ENCODE measurements at regions not wholly inside any gene's neighbourhood (a gene's known extent, or its start where the extent isn't known, plus 50 kb on each side); places are given as distances from the start of the nearest gene placed in this dataset.
"Not testable (repeated sequence)": the region's sequence is repeated elsewhere in the genome, so short reads cannot be mapped to it uniquely, and the experiment has no call there.

- no peak for DNase-seq (ENCODE audit: low read depth)
These were observed 1382.1 kb downstream of the AACS start for GRCh38 chr12:126447346-126447745.

DNA sequence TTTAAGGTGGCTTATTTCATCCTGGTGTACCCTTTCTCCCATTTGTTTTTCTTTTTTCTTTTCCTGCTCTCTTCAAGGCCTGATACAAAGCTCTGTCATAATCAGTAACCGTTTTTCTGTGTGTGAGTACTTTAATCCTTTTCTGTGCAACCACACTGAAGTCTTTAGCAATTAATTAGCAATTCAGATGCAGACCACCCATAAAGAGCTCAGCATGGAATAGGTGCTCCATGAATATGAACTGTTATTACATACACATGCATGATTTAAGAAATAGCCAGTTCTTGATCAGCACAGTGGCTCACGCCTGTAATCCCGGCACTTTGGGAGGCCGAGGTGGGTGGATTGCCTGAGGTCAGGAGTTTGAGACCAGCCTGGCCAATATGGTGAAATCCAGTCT, 1386.6 kb downstream of the AACS start:
- no peak for DNase-seq (ENCODE audit: low read depth)

DNA sequence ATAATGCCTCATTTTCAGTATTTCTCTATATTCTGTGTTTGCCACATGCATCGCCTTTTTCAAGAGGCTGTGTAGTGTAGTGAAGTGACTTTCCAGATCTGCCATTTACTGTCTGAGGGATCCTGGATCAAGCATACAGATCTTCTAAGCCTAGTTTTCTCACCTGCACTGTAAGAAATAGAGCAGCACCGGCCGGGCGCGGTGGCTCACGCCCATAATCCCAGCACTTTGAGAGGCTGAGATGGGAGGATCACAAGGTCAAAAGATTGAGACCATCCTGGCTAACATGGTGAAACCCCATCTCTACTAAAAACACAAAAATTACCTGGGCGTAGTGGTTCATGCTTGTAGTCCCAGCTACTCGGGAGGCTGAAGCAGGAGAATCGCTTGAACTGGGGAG, 1387.5 kb downstream of the AACS start:
- not testable (repeated sequence) for DNase-seq (ENCODE audit: low read depth)

GRCh38 chr12:126454581-126454980, 1389.3 kb downstream of the AACS start:
- no peak for DNase-seq (ENCODE audit: low read depth)

- DNase-seq (ENCODE audit: low read depth), result no peak
These were observed 1392.5 kb downstream of the AACS start for GRCh38 chr12:126457776-126458175.

GRCh38 chr12:126464153-126464552, 1398.9 kb downstream of the AACS start:
- no peak for DNase-seq (ENCODE audit: low read depth)

DNA sequence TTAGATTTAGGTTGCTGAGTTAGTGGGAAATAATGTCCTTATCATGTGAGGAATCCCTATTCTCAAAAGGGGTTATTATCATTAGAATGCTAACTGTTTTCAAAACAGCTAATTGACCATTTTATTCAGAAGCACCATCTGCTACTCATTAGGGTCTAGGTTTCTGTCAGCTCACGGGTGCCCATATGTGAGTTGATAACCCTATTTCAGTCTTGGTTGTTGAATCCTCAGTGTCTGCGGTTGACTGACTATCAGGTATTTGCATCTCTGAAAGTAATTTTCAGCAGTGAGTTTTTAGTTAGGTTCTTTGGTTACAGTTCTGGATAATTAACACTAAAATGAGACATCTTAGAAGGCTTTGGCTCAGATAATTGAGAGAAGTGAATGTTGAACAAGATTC, 1404.0 kb downstream of the AACS start:
- no peak for DNase-seq (ENCODE audit: low read depth)

GRCh38 chr12:126474703-126475102, 1409.5 kb downstream of the AACS start:
- no peak for DNase-seq (ENCODE audit: low read depth)

DNA sequence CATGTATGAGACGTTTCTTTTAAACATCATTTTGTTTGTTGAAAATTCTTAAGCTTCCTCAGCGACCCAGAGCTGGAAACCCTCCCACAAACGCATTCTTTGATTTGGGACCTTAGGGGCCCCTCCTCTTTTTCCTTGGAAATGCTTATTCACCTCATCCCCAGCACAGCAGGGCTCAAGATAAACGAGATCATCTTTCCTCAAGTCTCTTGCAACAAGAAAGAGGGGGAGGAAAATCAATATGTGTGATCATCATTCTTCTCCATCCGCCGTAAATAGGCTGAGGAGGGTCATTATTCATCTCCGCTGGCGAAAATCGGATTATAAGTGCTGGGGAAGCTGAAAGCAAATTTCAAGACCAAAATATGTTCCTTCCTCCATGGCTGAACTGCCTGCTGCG, 1415.2 kb downstream of the AACS start:
- DNase-seq (ENCODE audit: low read depth), result no peak

- DNase-seq (ENCODE audit: low read depth), result no peak
These were observed 1416.5 kb downstream of the AACS start for GRCh38 chr12:126481688-126482087.

DNA sequence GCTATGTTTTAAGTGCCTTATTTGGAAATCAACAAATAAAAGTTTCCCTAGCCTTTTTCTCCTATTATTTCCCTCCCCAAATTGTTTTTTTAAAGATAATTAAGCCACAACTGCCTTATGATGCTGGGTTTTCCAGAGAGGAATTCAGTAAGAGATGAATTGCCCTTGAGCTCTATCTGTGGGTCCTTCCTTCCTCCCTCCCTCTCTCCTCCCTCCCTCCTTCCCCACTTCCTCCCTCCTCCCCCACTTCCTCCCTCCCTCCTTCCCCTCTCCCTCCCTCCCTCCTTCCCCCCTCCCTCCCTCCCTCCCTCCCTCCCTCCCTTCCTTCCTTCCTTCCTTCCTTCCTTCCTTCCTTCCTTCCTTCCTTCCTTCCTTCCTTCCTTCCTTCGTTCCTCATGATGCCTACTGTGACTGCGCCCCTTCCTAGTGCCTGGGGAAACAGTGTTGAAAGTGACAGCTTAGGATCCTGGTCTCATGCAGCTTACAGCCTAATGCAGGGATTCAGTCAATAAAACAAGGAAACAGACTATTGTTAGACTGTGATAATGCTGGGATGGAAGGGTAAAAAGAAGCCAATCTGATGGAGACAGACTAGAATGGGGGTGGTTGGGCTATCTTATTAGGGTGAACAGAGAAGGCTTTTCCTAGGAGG, 1417.1 kb downstream of the AACS start:
- DNase-seq (ENCODE audit: low read depth), result no peak

GRCh38 chr12:126483145-126484068, 1418.2 kb downstream of the AACS start:
- no peak for DNase-seq (ENCODE audit: low read depth)

- DNase-seq (ENCODE audit: low read depth), result no peak
These were observed 1422.3 kb downstream of the AACS start for GRCh38 chr12:126487431-126487980.

GRCh38 chr12:126488806-126489205, 1423.6 kb downstream of the AACS start:
- DNase-seq (ENCODE audit: low read depth), result no peak

GRCh38 chr12:126492181-126492580, 1426.9 kb downstream of the AACS start:
- no peak for DNase-seq (ENCODE audit: low read depth)

DNA sequence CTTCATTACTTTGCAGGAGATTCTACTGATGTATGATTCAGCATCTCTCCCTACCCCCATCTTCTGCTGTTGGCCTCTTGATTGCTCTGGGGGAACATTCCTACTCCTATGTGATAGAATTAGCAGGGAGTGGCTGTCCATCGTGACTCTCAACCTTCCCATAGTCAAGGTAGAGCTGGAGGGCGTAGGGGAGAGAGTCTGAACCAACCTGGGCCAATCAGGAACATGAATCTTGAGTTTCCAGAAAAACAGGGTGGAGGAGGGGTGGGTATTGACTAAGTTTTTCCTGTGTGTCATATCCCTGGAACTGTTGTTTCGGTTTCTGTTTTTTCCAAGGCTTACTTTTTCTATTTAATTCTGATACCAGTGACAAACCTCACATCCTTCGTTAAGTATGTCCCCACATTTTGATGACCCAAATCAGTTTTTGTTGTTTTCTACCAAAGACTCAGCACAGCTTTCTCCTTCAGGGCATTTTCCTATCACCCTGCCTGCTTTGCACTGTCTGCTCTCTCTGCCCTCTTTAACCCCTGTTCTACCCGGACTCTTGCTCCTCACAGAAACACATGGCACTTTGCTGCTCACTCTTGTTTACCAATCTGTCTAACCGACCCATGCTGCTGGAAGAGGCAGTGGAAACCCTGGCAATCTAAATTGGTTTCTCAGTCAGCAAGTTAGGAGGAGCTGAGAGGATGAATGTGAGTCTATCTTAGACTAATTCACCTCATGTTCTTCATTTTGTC, 1428.3 kb downstream of the AACS start:
- no peak for DNase-seq (ENCODE audit: low read depth)

DNA sequence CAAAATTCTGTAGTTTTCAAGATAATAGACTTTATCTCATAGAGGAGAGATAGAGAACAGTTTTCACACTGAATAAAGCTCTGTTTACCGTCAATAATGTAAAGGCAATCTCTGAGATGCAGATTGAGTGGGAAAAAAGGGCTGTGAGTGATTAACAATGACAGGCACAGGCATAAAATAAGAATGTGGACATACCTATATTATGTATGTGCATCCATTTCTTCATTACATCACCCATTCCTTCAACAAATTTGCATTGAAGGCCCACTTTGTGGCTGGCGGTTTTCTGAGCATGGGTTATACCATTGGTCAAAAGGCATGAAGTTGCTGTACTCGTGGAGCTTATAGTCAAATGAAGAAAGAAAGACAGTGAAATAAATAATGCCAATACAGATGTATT, 1431.0 kb downstream of the AACS start:
- DNase-seq (ENCODE audit: low read depth), result no peak

DNA sequence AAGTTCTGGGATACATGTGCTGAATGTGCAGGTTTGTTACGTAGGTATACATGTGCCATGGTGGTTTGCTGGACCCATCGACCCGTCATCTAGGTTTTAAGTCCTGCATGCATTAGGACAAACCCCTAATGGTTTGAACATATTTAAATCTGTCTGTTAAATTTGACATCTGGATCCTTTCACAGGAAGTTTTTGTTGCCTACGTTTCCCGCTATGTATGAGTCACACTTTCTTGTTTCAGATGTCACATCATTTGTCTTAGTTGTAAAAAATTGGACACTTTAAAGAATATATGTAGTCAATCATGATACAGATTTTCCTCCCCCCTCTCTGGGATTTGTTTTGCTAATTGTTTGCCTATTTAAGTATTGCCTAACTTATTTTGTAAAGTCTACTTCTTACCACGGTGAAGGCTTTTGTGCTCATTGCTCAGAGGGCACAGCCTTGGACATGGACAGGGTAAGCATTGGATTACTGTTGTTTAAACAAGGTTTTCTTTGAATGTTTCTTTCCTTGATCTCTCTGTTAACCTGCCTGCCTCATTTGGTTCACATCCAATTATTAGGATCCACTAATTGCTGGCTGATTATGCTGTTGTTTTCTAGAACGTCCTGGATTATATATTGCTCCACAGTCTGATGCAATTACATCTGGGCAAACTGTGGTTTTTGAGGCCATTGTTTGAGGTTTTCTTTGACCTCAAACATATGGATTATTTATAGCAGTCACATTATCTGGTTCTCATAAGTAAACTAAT, 1441.4 kb downstream of the AACS start:
- DNase-seq (ENCODE audit: low read depth), result no peak

DNA sequence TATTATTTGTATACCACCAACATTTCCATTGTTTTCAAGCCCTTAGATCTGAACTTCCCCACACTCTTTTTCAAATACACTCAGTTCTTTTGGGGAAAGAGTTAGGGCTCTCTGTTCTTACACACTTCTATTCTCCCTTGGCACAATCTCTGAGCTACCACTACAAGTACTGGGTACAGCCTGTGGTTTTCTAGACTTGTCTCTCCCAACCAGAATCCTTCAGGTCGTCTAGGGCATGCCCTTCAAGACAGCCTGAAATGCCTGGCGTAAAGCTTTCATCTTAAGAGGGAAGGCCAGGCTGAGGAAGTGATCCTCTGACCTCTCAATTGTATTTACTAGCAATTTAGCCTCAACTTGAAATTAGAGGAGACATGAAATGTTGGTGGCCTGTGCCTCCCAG, 1442.0 kb downstream of the AACS start:
- no peak for DNase-seq (ENCODE audit: low read depth)

GRCh38 chr12:126509572-126509971, 1444.3 kb downstream of the AACS start:
- DNase-seq (ENCODE audit: low read depth), result no peak

DNA sequence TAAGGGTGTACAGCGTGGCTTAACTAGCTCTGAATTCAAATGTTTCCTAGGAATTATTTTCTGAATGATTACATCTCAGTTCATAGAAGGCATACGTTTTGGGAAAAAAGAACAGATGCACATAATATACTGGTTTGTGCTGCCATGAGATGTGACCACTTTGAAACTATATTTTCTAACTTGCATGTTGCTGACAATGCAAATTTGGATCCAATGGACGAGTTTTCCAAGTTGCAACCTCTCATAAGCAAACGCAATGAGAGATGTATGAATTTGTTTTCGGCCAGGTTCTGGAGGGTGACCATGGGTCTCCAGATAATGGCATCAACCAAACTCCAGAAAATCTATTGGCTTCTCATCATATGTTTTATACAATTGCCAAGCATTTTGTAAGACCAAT, 1445.4 kb downstream of the AACS start:
- DNase-seq (ENCODE audit: low read depth), result no peak
